GM19324 (cell line): ENCODE measurements at regions not wholly inside any gene's neighbourhood (a gene's known extent, or its start where the extent isn't known, plus 50 kb on each side); places are given as distances from the start of the nearest gene placed in this dataset.

Experiments
- ATAC-seq: cut with Tn5 transposase; IDR thresholded peaks from one replicate; pipeline ENCODE4 v1.9.1; 2021; ENCODE audit warnings: mild to moderate bottlenecking, moderate library complexity; ENCODE audit not compliant: unreplicated experiment, low FRiP score

GRCh38 chr2:42865884-42866881 is 73.8 kb upstream of the HAAO start:
- ATAC-seq = no peak

- no peak for ATAC-seq
Observed at GRCh38 chr2:42864641-42865280, 72.4 kb upstream of the HAAO start.

DNA sequence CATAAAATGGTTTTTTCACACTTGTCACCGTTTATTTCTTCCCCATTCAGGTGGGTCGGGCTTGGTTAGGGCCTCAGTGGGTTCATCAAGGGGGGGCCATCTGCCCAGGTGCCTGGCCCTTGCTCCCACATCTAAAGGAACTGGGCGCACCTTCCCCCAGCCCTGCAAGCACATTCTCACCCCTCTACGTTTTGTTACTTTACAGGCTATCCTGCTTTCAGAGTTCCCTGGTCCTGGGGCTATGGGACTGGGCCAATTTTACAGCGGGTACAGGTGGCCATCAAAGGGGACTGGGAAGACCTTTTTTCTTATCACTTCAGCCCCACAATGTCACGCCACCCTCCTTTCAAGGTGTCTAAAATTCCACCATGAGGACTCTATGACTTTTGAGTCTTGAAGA is 71.8 kb upstream of the HAAO start:
- no peak for ATAC-seq

DNA sequence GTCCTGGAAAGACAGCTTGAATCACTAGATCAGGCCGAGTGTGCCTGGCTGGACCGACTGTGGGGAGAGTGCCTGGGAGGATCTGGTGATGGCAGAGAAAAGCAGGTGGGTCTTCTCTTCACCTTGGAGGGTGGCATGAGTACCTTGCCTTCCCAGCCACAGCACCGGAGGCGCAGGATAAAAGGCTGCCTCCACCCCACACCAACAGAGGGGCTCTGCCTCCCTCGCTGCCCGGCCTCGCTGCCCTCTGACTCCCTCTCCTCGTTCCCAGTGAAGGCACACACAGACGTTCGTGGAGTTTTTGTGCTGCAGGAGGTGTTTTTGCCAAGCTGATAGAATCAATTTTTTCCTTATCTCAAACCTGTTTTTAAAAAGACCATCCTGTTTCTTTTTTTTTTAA is 71.4 kb upstream of the HAAO start:
- ATAC-seq = no peak

DNA sequence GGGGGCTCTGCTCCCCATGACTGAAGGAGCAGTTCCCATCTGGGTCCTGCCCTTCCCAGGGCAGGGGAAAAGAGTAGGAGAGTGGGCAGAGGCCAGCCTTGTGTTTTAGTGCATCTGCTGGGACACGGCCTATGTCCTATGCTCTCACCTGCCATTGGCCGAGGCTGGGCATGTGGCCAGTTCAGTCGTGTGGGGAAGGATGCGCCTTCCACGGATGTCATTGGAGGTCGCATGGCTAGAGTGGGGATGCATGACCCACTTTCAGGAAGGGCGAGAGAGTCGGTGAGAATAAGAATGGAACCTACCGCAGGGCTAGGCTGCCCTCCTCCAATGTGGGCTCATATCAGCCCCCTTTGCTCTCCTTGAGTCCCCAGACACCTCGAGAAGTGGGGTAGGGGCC is 70.9 kb upstream of the HAAO start:
- no peak for ATAC-seq

DNA sequence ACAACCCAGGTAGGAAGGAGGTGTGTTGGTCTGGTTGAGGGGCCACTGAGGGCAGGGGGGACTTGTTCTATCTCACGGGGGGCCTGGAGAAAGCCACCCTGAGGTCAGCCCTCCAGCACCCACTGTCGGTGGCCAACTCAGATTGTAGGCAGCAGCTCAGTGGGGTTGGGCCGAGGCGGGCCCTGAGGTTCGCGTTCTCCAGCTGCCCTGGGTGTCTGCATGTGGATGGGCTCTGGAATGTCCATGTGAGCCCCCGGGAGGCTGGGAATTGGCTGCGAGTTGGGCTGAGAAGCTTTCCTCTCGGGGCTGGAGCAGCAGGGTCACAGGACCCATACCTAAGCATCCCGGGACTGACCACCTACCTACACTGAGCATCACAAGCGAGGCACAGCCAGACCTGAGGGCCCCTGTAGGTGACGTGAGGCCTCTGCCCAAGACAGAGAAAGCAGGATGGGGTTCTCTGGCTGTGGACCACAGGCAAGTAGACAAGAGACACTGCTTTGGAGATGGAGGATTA is 70.3 kb upstream of the HAAO start:
- ATAC-seq = no peak

DNA sequence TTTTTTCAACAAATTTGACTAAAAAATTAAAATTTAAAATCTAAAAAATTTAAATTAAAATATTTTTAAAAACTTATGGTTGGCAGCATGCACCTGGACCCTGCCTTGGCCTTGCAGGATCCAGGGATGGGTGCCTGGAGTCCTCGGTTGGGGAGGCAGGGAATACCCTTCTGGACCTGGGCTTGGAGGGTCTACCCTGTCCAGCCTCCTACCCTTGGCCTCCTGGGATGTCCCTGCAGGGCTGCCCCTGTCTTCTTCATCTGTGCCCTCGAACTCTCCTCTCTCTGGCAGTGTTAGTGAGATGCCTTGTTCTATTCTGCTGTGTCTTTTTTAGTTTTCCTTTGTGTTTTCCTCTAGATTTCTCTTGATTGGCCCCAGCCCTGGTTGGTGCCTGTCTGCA is 68.9 kb upstream of the HAAO start:
- ATAC-seq = no peak

DNA sequence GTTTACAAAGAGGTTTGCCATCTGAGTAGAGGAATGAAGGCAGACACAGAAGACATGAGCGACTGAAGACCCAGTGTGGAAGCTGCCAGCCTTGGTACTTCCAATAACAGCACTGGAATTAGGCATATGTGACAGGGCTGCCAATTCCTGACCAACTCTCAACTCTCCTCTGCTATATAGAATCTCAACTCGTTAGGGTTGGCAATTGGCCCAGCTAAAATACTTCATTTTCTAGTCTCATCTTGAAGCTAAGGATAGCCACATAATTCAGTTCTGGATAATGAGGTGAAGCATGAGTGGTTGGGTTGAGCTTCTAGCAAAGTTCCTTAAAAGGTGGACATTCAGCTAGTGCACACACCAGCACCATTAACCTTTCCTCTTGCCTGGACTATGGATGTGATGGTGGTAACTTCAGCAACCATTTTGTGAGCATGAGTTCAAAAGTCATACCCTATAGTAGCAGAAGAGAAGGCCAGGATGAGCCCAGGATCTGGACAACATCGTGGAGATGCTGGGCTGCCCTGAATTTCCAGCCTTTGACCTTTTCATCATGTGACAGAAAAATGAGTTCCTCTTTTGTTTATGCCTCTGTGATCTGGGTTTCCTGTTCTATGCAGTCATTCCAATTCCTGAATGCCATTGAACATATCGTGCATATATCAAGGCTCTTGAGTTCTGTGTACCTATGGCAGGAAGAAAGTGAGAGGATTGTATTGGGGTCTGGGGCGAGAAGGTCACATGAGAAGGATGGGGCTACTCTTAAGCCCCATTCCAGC is 68.1 kb upstream of the HAAO start:
- no peak for ATAC-seq

- no peak for ATAC-seq
Observed at GRCh38 chr2:42859791-42860190, 67.4 kb upstream of the HAAO start.

DNA sequence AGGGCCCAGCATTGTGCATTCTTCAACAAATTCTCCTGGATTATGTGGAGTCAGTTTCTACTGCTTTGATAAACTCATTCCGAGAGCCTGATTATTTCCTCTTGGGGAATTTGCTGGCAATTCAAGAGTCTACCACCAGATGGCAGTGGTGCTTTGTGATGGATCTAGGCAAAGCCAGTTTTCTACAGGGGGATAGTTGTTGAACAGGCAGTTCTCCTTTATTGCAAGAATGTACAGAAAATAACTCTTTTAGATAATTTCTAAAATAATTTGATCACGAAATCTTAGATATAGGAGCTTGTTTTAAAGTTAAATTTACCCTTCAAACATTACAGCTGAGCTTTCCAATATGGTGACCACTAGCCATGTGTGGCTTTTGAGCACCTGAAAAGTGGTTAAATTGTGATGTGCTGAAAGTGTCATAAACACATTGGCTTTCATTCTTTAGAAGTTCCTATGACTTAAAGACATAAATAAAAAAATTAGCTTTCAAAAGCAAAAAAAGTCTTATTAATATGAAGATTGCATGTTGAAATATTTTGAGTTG is 66.7 kb upstream of the HAAO start:
- no peak for ATAC-seq

GRCh38 chr2:42858140-42859005 is 66.0 kb upstream of the HAAO start:
- no peak for ATAC-seq

DNA sequence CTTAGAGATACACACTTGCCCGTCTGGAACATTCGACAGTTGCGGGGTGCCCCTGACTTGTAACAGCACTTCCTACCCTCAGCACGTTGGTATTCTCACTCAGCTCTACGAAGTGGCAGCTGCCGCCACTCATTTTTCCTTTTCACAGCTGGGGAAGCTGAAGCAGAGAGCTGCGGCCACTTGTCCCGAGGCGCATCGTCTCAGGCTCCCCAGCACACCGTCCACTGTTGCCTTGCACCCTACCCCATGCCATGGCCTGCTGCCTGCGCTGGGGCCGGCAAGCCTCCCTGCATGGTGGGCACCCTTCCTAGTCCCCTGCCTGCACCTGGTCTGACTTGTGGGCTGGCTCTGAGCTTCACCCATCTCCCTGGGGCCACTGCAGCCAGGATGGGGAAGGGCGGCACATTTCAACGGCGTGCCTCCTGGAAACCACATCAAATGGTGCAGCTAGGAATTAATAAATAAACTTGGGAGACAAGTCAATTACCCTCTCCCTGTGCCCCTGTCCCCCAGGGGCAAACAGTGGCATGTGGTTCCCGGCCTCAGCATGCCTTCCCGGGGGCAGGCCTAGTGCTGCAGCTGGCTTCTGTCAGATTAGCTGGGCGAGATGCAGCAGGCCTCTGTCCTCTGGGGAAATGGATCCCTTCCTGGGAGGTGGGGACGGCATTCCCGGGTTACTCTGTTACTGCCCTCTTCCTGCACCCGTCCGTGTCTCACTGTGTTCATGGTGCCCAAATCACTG is 64.7 kb upstream of the HAAO start:
- ATAC-seq = no peak

- ATAC-seq = no peak
Observed at GRCh38 chr2:42856106-42856860, 63.9 kb upstream of the HAAO start.

- ATAC-seq = no peak
Observed at GRCh38 chr2:42855221-42855970, 63.0 kb upstream of the HAAO start.

GRCh38 chr2:42854207-42854818 is 61.9 kb upstream of the HAAO start:
- no peak for ATAC-seq

DNA sequence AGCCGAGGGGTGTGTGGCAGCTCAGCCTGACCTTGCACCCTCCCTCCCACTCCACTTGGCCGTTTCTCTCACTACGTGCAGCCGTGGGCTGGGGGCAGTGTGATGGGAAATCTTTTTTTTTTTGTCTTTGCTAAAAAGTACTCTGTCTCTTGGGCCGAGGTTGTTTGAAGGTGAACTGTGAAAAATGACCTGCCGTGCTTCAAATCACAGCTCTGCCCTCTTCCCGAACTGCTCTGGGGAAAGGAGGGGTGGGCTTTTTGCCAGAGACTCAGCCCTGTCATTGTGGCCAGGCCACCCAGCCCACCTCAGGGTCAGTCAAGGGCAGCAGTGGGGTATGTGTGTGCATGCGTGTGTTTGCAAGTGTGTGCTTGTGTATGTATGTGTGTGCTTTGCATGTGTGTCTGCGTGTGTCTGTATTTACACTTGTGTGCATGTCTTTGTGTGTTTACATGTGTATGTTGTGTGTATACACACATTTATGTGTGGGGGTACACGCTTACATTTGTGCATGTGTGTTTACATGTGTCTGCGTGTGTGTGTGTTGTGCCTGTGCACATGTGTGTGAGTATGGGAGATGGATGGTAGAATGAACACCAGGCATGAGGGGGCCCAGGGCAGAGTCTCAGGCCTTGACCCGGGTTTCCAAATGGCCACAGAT is 61.3 kb upstream of the HAAO start:
- ATAC-seq = no peak

- ATAC-seq = no peak
Observed at GRCh38 chr2:42852798-42853197, 60.4 kb upstream of the HAAO start.
